HepG2 (cell line): ENCODE measurements at regions not wholly inside any gene's neighbourhood (a gene's known extent, or its start where the extent isn't known, plus 50 kb on each side); places are given as distances from the start of the nearest gene placed in this dataset.

Experiments used
- ATAC-seq: fragments of 200-7000 bp; cut with Tn5 transposase; 3 replicates; pipeline ENCODE4 v1.9.1; 2020; ENCODE audit warnings: mild to moderate bottlenecking, moderate library complexity
- BruUV-seq: library from RNA; stranded (reverse); fragments of 400-500 nt; replicated peaks from 2 replicates; lab custom pipeline; 2021; lab: Mats Ljungman, UMichigan
- CTCF ChIA-PET: fragments of 300-600 bp; formaldehyde crosslinking; extraction: SDS; loops from one replicate; lab custom pipeline; 2021; ENCODE audit warnings: low total read pairs, inconsistent platforms, low intra/inter-chr PET ratio; lab: Yijun Ruan, JAX
- POLR2A ChIA-PET: fragments of 350-600 bp; sonication (Branson Sonifier 250); formaldehyde crosslinking; loops from one replicate; lab custom pipeline; 2020; ENCODE audit warnings: antibody characterized with exemption, inconsistent platforms; lab: Yijun Ruan, JAX
- DNase-seq: peaks from one replicate; pipeline ENCODE4 v3.0.0-alpha.2; 2015; ENCODE audit warnings: low spot score
- FAIRE-seq: peaks from 3 replicates; lab custom pipeline; 2011; peaks lifted over from hg19 to GRCh38; lab: Jason Lieb, UNC
- H2AFZ ChIP-seq: one replicate; pipeline ENCODE4 v1.6.1; 2011; ENCODE audit warnings: low read length, inconsistent platforms
- H3K27ac ChIP-seq: fragments of 300-600 bp; 3 replicates; pipeline ENCODE4 v1.8.0; 2011; ENCODE audit warnings: mixed run types, mild to moderate bottlenecking, mixed read lengths, low read length, inconsistent platforms; ENCODE audit not compliant: insufficient read depth; ENCODE audit errors: extremely low read length
- H3K27me3 ChIP-seq, 2 experiments: fragments of 200-600 bp in 1 of 2; 2 replicates in 1 of 2; 3 replicates in 1 of 2; pipeline versions ENCODE4 v1.6.0 to v1.8.0; 2011; ENCODE audit warnings: low read length in 2 of 2, mild to moderate bottlenecking in 2 of 2, moderate library complexity in 2 of 2, inconsistent platforms in 1 of 2; ENCODE audit not compliant: insufficient read depth in 2 of 2, control insufficient read depth in 1 of 2
- H3K36me3 ChIP-seq, 2 experiments: fragments of 200-600 bp in 1 of 2; replicated peaks in 1 of 2; 2 replicates in 1 of 2; 3 replicates in 1 of 2; pipeline versions ENCODE4 v1.5.1 to v1.8.0; 2011; ENCODE audit warnings: low read length in 2 of 2, inconsistent platforms in 1 of 2; ENCODE audit not compliant: insufficient read depth in 2 of 2, control insufficient read depth in 1 of 2
- H3K4me1 ChIP-seq: 2 replicates; pipeline ENCODE4 v1.5.1; 2012; ENCODE audit warnings: low read length, inconsistent platforms; ENCODE audit not compliant: insufficient read depth
- H3K4me2 ChIP-seq: 2 replicates; pipeline ENCODE4 v1.6.0; 2011; ENCODE audit warnings: low read depth, low read length, inconsistent platforms
- H3K4me3 ChIP-seq, 3 experiments: fragments of 200-600 bp in 1 of 3; sonication (generic), shearing (Covaris generic) in 1 of 3; replicated peaks in 1 of 3; 2 replicates each; pipeline ENCODE4 v1.5.1; 2011 to 2016; ENCODE audit warnings: low read length in 3 of 3, inconsistent platforms in 2 of 3, low read depth in 2 of 3, mild to moderate bottlenecking in 2 of 3, control low read depth in 1 of 3, mixed read lengths in 1 of 3; ENCODE audit not compliant: insufficient read depth in 1 of 3
- H3K79me2 ChIP-seq: one replicate; pipeline ENCODE4 v1.6.1; 2011; ENCODE audit warnings: low read length, inconsistent platforms; ENCODE audit not compliant: insufficient read depth
- H3K9ac ChIP-seq: 2 replicates; pipeline ENCODE4 v1.6.0; 2011; ENCODE audit warnings: mild to moderate bottlenecking, low read depth, low read length, inconsistent platforms; ENCODE audit not compliant: insufficient read depth
- H3K9me3 ChIP-seq: 2 replicates; pipeline ENCODE4 v1.5.1; 2012; ENCODE audit warnings: mild to moderate bottlenecking, low read length
- H4K20me1 ChIP-seq: 2 replicates; pipeline ENCODE4 v1.6.0; 2011; ENCODE audit warnings: inconsistent platforms, mild to moderate bottlenecking, low read length, moderate library complexity; ENCODE audit not compliant: insufficient read depth
- AKNA ChIP-seq: sonication (generic); formaldehyde crosslinking; IDR thresholded peaks from 2 replicates; pipeline ENCODE4 v1.4.0; 2020; ENCODE audit warnings: missing genetic modification reagents, borderline replicate concordance
- BRCA1 ChIP-seq: sonication (generic); formaldehyde crosslinking; IDR thresholded peaks from 2 replicates; pipeline ENCODE4 v1.4.0; 2020; ENCODE audit warnings: missing genetic modification reagents
- FOXA3 ChIP-seq: IDR thresholded peaks from 2 replicates; pipeline ENCODE4 v1.6.1; 2016; ENCODE audit warnings: missing genetic modification reagents, missing compliant biosample characterization
- GATA4 ChIP-seq: sonication (generic); IDR thresholded peaks from 2 replicates; pipeline ENCODE4 v1.6.1; 2016; ENCODE audit warnings: antibody characterized with exemption, low read depth, borderline replicate concordance
- MIER3 ChIP-seq: IDR thresholded peaks from 2 replicates; pipeline ENCODE4 v1.6.1; 2016; ENCODE audit warnings: missing compliant biosample characterization, borderline replicate concordance
- RAD51 ChIP-seq: fragments of 450-650 bp; IDR thresholded peaks from 2 replicates; pipeline ENCODE4 v1.6.1; 2016; ENCODE audit warnings: borderline replicate concordance
- RBM22 ChIP-seq: fragments of 200-400 bp; formaldehyde crosslinking; optimal IDR thresholded peaks from 2 replicates; pipeline ENCODE3; 2017; ENCODE audit warnings: mild to moderate bottlenecking, low read length, moderate library complexity
- TCF7 ChIP-seq: sonication (generic); IDR thresholded peaks from 2 replicates; pipeline ENCODE4 v1.6.1; 2016; ENCODE audit warnings: antibody characterized with exemption, low read depth
- ZNF383 ChIP-seq: sonication (generic); formaldehyde crosslinking; IDR thresholded peaks from 2 replicates; pipeline ENCODE4 v1.4.0; 2020; ENCODE audit warnings: missing genetic modification reagents, mild to moderate bottlenecking, borderline replicate concordance
- ZNF562 ChIP-seq: sonication (generic); formaldehyde crosslinking; IDR thresholded peaks from 2 replicates; pipeline ENCODE4 v1.8.0; 2022; ENCODE audit warnings: missing genetic modification reagents, borderline replicate concordance
- ZNF567 ChIP-seq: sonication (generic); formaldehyde crosslinking; IDR thresholded peaks from 2 replicates; pipeline ENCODE4 v1.8.1; 2023; ENCODE audit warnings: mild to moderate bottlenecking, missing genetic modification reagents, borderline replicate concordance
- WGBS: methylation state at CpG from one replicate; pipeline ENCODE4 v1.1.6; 2017; ENCODE audit warnings: low lambda C conversion rate; 5-methylcytosine and 5-hydroxymethylcytosine counted together
- in situ Hi-C: cut with HindIII; loops from 2 replicates; pipeline ENCODE4 v1.10.0; 2017; ENCODE audit warnings: low pct_unique_long_range_greater_than_20kb; ENCODE audit not compliant: extremely low pct_ligation_motif_present
- intact Hi-C: fragments of 100-400 bp; cut with micrococcal nuclease; formaldehyde crosslinking; loops from one replicate; pipeline ENCODE4 v1.10.0; 2022; ENCODE audit not compliant: unreplicated experiment
- TF ChIP-seq, protein P1 (sequence below): sonication (generic); formaldehyde crosslinking; IDR thresholded peaks from 2 replicates; pipeline ENCODE4 v1.4.0; 2020; ENCODE audit warnings: mild to moderate bottlenecking, missing genetic modification reagents, borderline replicate concordance

GRCh38 chr3:106126846-106127235, 258.0 kb upstream of the CBLB start:
- no peaks in the 10 kb centered on the region for H3K9me3 ChIP-seq
- no peaks in the 10 kb centered on the region for H3K36me3 ChIP-seq
- H3K4me1 ChIP-seq = no peaks in the 10 kb centered on the region
- FAIRE-seq = no peak
- H3K27ac ChIP-seq = no peak overlapping the region
- no peak for ATAC-seq
- no peak overlapping the region for H3K9ac ChIP-seq
- intact Hi-C loops = no loop called here
- POLR2A ChIA-PET = no interaction called here
- WGBS = 4% methylated on average over 4 of the region's 4 CpGs
- in situ Hi-C loops = no loop called here
- DNase-seq = no peak
- H3K4me2 ChIP-seq = no peak overlapping the region
- TF ChIP-seq RAD51 (no peak), ZNF562 (CRISPR knock-in tag) (no peak), RBM22 (no peak), BRCA1 (CRISPR knock-in tag) (no peak), GATA4 (no peak), ZNF567 (no peak), TCF7 (no peak), AKNA (no peak), ZNF383 (no peak), MIER3 (CRISPR knock-in tag) (no peak), FOXA3 (CRISPR knock-in tag) (no peak)
- TF ChIP-seq, protein P1, sequence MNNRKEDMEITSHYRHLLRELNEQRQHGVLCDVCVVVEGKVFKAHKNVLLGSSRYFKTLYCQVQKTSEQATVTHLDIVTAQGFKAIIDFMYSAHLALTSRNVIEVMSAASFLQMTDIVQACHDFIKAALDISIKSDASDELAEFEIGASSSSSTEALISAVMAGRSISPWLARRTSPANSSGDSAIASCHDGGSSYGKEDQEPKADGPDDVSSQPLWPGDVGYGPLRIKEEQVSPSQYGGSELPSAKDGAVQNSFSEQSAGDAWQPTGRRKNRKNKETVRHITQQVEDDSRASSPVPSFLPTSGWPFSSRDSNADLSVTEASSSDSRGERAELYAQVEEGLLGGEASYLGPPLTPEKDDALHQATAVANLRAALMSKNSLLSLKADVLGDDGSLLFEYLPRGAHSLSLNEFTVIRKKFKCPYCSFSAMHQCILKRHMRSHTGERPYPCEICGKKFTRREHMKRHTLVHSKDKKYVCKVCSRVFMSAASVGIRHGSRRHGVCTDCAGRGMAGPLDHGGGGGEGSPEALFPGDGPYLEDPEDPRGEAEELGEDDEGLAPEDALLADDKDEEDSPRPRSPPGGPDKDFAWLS (CRISPR knock-in tag) = no peak
- TF ChIP-seq, all 625 proteins: peak for 0
- H2AFZ ChIP-seq = no peak overlapping the region
- no peak overlapping the region for H3K4me3 ChIP-seq
- CTCF ChIA-PET = no interaction called here
- no TSS peak for BruUV-seq
- no peaks in the 10 kb centered on the region for H3K79me2 ChIP-seq
- H4K20me1 ChIP-seq = no peaks in the 10 kb centered on the region
- no peaks in the 10 kb centered on the region for H3K27me3 ChIP-seq
